Dedifferentiated amniotic fluid mesenchymal stem cell (primary cell): ENCODE measurements at regions not wholly inside any gene's neighbourhood (a gene's known extent, or its start where the extent isn't known, plus 50 kb on each side); places are given as distances from the start of the nearest gene placed in this dataset.

Experiments used
- DNase-seq: peaks from one replicate; pipeline ENCODE4 v3.0.0-alpha.2; 2016; ENCODE audit errors: extremely low spot score

DNA sequence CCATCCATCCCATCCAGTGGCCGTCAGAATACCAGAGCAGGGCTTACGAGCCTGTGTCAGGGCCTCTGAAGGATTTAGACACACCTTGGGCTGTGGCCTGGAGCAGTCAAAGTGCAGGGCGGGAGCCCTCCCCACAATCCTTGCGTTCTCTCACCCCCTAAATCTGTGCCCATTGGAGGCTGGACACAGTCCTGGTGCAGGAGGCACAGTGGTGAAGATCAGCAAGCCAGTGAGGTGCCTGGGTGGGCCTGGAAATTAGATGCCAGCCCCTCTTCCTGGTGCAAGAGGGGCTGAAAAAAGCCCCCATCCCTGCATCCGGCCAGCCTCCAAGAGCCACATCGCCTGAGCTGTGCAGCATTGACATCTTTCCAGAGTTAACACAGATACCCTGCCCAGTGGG lies 1045.8 kb downstream of the TBC1D22A start:
- no peak for DNase-seq

DNA sequence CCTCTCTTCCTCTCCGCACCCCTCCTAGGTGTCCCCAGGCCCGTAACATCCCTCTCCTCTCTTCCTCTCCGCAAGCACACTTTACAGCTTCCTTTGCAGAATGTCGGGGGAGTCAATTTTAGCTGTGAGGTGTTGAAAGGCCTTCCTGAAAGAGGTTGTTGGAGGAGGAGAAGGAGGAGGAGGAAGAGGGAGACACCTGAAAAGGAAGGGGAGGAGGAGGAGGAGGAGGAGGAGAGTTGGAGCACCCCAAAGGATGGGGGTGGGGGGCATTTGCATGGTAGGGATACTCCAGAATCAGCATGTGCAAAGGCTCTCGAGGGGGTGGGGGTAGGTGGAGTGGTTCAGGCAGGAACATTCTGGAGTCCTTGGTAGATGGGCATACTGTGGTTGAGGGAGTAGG lies 1045.1 kb downstream of the TBC1D22A start:
- no peak for DNase-seq

- DNase-seq, result no peak
These were observed 1044.4 kb downstream of the TBC1D22A start for GRCh38 chr22:47806894-47807293.

DNA sequence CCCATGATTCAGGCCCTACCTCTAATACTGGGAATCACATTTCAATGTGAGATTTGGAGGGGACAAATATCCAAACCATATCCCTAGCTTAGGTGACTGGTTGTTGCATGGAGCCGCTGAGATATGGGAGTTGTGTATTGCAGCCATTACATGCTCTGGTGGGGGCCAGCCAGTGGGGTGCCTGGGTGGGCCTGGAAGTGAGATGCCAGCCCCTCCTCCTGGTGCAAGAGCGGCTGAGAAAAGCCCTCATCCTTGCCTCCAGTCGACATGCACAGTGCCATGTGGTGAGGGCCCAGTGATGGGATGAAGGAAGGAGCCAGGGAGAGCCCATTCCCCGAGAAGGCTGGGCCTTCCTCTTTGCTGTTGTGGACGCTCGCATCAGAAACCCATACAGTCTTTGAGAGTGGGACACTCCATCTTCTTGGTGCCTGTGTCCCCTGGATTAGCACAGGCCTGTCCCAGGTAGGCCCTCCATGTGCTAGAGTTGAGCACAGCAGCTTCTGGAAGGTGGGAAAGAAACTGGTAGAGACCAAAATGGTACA lies 1043.0 kb downstream of the TBC1D22A start:
- no peak for DNase-seq

DNA sequence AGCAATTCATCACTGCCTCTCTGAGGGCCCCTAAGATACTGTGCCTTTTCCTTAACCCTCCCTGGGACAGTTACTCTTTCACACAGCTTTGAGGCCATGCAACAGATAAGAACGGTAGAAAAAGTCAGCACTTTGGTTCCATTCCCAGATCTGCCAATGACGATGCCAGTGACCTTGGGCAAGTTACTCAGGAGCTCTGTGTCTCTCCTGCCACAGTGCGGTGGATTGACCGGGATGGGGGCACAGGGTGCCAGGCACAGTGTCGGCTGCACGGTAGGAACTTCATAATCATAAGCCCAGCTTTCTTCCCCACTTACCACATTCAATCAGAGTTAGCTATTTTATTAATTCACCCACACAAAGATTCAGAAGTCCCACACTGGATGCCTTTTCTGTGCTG lies 1041.8 kb downstream of the TBC1D22A start:
- DNase-seq, result no peak

DNA sequence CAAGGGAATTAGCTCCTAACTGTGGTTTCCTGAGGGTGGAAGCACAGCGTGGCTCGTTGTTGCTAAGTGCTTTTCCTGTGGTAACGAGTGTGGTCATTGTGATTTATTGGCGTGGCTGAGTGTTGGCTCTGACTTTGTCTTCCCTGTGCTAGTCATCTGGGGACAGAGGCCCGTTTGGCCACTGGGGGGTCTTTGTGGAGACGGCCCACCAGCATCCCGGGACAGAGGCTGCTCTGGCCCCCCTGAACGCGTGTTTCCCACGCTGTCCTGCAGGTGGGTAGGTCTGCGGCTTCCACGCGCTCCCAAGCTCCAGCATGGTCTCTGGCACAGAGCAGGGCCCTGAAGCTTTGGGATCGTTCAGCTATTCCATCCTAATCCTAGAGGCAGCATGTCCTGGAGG lies 1040.0 kb downstream of the TBC1D22A start:
- no peak for DNase-seq

DNA sequence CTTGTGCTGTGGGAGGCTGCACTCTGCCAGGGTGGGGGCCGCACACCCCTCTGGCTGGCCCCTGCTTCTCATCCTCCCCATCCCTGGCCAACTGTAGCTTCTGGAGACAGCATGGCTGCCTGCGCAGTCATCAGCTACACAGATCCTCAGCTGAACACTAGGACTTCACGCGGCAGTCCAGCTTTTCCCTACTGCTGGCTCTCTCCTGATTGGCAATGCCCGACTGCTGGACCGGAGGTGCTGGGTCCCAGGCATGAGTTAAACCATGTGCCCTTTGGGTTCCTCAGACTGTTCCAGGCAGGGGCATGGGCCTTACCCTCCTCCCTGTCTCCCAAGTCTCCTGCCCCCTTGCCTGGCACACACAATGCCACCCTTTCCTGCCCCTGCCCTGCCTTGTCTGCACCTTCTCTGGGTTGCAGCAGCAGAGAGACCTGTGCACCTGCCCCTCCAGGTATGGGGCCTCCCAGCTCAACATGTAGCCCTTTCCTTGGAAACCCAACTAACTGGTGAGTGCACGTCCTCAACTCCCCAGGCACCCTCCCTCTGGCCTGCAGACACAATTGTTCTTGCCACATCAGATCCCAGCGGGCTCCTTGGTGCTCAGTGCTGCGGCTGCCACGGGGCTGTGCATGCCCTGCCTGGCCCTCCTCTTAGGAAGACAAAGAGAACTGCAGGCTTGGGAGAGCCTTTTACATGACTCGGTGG lies 1039.2 kb downstream of the TBC1D22A start:
- no peak for DNase-seq

DNA sequence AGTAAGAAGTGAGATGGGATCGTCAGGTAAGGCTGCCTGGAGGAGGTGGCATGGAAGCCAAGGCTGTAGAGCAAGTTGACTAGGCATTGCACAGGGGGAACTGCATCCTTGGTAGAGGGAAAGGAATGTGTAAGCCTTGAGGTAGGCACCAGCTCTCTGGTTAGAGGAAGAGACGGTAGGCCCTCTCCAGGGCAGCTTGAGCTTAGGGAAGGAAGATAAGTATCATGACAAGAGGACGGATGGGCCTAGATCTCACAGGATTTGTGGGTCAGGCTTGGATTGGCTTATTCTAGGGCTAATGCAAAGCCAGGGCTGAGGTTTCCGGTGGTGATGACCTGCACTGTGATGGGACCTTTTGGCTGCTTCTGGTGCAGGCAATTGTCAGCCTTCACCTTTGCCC lies 1035.8 kb downstream of the TBC1D22A start:
- no peak for DNase-seq

- no peak for DNase-seq
These were observed 1035.0 kb downstream of the TBC1D22A start for GRCh38 chr22:47797342-47797945.

DNA sequence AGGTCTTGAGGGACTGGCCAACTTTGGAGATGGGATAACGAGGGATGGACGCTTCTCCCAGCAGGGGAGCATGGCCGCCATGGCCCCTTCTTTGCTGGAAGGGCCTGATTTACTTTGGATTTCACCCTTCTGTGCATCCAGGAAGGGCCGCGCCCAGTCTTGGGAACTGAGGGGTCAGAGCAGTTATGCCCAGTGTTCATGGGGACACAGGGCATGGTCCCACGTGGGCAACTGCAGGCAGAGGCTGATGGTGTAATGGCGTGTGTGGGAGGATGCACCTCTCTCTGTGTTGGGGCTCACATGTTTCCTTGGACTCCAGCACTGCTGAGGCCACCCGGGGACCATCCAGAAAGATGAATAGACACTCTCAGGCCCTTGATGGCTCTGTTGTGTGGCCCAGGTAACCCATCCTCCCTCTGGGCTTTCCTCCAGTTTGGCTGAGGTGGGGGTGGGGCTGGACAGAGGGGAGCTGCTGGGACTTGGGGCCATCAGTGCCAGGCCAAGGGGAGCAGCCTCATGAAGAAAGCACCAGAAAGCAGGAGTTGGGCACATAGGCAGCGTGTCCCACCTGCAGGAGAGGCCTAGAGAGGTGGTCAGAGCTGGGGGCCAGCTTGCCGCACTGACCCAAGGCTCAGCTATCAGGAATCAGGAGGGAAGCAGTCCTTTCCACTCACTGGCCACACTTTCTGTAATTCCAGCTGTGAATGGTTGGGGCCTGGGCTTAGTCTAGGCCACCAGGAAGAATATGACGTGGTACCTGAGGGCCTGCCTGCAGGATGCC lies 1033.9 kb downstream of the TBC1D22A start:
- no peak for DNase-seq

- DNase-seq, result no peak
These were observed 1033.2 kb downstream of the TBC1D22A start for GRCh38 chr22:47795477-47796127.

- no peak for DNase-seq
These were observed 1032.4 kb downstream of the TBC1D22A start for GRCh38 chr22:47794851-47795250.

- no peak for DNase-seq
These were observed 1031.1 kb downstream of the TBC1D22A start for GRCh38 chr22:47793304-47794101.

DNA sequence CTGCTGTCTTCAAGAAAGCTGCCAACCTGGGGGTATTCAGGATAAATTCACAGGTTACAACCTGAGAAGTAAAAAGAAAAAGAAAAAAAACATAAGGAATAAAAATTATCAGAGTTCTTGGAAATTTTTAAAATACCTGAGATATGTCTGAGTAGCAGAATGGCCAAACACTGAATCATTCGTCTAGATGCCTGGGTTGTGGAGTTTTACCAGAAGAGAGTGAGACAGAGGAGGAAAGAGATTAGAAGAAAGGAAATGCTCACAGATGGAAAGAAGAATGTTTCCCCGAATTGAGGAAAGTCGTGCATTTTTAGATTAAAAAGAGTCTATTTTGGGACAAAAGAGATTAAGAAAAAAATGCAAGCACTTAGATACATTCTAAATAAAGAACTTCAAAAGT lies 1026.7 kb downstream of the TBC1D22A start:
- DNase-seq, result no peak

DNA sequence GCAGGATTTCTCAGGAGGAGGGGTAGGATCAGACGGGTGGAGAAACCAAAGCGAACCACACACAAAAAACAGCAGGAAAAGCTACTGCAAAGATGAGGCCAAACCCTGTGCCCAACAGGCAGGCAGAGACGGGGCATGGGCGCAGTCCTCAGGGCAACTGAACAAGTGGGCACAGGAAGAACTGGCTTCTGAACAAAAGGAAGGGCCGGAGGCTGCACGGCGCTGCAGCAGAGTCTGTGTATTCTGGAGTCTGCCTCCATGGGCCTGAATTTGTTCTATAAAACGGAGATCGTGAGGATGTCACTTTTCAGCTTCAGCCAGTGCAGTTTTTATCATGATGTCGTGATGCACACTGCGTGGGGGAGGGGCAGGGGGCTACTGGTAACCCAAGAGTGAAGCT lies 1026.0 kb downstream of the TBC1D22A start:
- no peak for DNase-seq

DNA sequence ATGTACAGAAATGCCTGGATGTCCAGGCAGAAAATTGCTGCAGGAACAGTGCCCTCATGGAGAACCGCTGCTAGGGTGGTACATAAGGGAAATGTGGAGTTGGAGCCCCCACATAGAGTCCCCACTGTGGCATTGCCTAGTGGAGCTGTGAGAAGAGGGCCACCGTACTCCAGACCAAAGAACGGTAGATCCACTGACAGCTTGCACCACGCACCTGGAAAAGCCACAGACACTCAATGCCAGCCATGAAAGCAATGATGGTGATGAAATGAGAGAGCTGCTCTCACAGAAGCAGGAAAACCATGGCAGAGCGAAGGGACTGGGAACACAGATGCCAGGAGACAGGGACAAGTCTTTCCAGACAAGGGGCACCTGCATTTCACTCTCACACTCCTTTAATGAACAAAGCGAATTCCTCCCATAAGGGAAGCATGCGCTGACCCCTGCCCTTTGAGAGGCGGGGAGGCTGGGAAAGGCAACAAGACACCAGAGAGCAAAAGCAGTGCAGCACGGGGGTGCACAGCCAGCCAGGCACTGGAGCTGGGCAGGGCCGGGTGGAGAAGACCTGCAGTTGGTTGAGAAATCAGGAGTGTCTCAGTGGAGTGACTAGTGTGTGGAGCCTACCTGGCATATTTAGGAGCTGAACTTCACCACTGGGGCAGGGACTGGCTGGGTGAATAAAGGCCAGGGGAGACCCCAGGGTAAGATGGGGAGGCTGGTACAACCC lies 1025.2 kb downstream of the TBC1D22A start:
- DNase-seq, result no peak

- DNase-seq, result no peak
These were observed 1024.3 kb downstream of the TBC1D22A start for GRCh38 chr22:47786650-47787290.

DNA sequence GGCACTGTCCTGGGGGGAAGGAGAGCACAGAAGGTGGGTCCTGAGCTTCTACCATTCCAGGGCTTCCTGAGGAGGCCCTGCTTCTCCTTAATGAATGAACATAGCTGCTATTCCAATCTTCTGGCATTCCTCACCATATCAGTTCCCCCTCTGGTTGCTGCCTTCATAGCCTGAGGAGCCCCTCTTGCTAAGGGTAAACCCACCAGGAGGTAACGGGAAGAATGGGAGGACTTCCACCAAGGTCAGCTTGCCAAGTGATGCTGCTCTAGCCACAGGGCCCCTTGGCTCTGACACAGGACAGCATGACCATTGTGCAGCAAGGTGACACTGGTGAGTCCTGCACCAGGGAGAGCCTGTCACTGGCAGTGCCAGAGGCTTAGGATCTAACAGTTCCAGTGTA lies 1022.5 kb downstream of the TBC1D22A start:
- no peak for DNase-seq

- no peak for DNase-seq
These were observed 1022.0 kb downstream of the TBC1D22A start for GRCh38 chr22:47784367-47784983.
